Astrocyte of the spinal cord (primary cell): ENCODE measurements at regions not wholly inside any gene's neighbourhood (a gene's known extent, or its start where the extent isn't known, plus 50 kb on each side); places are given as distances from the start of the nearest gene placed in this dataset.

Experiments used
- DNase-seq: peaks from one replicate; pipeline ENCODE4 v3.0.0; 2011; ENCODE audit warnings: low read depth, low spot score
- H3K4me3 ChIP-seq: 2 replicates; pipeline ENCODE4 v1.5.1; 2011; ENCODE audit warnings: low read depth, mild to moderate bottlenecking, low read length, moderate library complexity
- in situ Hi-C: cut with HindIII; loops from 2 replicates; pipeline ENCODE4 v1.10.0; 2017; ENCODE audit warnings: low sequenced_read_pairs
- TF ChIP-seq, protein P1 (sequence below): IDR thresholded peaks from 2 replicates; pipeline ENCODE4 v1.5.1; 2012; ENCODE audit warnings: low read depth, mild to moderate bottlenecking, low read length, inconsistent platforms

DNA sequence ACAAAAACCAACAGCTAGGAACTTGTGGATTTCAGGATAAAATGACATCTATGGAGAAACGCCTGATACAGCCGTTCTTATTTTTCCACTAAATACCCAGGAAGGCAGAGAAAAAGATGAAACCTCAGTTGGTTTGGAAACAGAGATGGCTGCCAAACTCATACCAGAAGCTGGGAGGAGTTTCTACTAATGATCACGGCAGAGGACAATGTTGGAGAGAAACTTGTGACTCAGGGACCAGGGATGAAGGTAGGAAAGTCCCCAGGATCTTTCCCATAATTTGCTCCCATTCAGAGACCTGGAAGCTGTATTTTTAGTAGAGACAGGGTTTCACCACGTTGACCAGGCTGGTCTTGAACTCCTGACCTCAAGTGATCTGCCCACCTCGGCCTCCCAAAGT is 187.1 kb upstream of the IER5L start:
- TF ChIP-seq, protein P1, sequence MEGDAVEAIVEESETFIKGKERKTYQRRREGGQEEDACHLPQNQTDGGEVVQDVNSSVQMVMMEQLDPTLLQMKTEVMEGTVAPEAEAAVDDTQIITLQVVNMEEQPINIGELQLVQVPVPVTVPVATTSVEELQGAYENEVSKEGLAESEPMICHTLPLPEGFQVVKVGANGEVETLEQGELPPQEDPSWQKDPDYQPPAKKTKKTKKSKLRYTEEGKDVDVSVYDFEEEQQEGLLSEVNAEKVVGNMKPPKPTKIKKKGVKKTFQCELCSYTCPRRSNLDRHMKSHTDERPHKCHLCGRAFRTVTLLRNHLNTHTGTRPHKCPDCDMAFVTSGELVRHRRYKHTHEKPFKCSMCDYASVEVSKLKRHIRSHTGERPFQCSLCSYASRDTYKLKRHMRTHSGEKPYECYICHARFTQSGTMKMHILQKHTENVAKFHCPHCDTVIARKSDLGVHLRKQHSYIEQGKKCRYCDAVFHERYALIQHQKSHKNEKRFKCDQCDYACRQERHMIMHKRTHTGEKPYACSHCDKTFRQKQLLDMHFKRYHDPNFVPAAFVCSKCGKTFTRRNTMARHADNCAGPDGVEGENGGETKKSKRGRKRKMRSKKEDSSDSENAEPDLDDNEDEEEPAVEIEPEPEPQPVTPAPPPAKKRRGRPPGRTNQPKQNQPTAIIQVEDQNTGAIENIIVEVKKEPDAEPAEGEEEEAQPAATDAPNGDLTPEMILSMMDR: no peak
- in situ Hi-C loops: no loop called here
- no peak overlapping the region for H3K4me3 ChIP-seq
- DNase-seq: no peak

DNA sequence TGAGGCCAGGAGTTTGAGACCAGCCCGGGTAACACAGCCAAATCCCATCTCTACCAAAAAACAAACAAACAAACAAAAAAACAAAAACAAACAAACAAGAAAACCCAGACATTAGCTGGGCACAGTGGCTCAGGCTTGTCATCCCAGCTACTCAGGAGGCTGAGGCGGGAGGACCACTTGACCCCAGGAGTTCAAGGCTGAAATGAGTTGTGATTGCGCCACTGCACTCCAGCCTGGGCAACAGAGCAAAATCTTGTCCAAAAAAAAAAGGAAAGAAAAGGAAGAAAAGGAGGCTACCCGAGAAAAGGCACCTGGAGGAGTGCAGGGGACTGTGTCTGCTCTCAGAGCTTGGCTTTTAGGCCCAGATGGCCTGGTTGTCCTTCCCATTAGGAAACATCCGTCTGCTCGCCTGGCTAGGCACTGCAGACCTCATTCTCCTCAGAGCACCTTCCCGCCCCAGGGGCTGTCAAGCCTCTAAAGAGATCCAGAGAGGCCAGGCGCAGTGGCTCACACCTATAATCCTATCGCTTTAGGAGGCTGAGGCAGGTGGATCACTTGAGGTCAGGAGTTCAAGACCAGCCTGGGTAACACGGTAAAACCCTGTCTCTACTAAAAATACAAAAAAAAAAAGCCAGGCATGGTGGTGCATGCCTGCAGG is 185.3 kb upstream of the IER5L start:
- H3K4me3 ChIP-seq: no peak overlapping the region
- TF ChIP-seq, protein P1: no peak
- DNase-seq: no peak
- in situ Hi-C loops: no loop called here

DNA sequence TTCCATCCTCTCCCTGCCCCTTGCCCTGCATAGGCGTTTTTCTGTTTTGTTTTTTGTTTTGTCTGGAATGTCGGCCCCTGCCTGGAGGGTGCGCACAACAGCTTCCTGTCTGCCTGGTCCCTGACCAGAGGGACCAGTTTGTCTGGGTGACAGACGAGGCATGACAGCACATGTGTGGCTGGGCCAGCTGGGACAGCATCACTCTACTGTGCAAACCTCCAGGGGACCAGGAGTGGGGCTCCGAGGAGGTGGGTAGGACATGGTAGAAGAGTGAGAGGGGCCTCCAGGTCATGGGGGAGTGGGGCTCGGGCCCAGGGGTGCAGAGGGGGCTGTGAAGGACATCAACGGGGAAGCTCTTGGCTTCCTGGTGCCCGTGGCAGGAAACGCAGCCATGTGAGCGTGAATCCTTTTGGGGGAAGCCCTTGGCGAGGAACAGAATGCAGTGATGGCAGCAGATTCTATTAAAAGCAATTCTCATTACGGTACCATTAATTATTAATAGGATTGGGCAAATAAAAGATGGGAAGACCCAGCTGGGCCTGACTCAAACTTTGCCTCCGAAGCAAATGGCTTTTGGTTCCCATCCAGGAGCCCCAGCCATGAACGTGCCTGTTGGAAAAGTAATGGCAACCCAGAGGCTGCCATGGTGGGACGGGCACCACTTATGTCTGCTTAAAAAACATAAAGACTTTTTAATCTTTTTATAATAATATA is 184.4 kb upstream of the IER5L start:
- in situ Hi-C loops: no loop called here
- no peak overlapping the region for H3K4me3 ChIP-seq
- TF ChIP-seq, protein P1: no peak
- DNase-seq: no peak

DNA sequence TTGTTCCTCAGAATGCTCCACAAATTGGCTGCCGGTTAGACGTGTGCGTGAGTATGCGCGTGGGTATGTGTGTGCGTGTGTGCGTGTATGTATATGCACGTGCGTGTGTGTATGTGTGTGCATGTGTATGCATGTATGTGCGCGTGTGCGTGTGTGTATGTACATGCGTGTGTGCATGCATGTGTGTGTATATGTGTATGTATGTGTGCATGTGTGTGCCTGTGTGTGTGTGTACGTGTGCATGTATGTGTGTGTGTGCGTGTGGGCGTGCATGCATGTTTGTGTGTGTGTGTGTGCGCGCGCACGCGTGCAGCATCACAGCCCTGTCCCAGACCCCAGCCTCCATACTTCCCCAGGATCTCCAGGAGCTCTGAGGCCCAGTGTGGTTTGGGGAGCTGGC is 183.1 kb upstream of the IER5L start:
- in situ Hi-C loops: no loop called here
- H3K4me3 ChIP-seq: no peak overlapping the region
- TF ChIP-seq, protein P1: no peak
- DNase-seq: no peak

DNA sequence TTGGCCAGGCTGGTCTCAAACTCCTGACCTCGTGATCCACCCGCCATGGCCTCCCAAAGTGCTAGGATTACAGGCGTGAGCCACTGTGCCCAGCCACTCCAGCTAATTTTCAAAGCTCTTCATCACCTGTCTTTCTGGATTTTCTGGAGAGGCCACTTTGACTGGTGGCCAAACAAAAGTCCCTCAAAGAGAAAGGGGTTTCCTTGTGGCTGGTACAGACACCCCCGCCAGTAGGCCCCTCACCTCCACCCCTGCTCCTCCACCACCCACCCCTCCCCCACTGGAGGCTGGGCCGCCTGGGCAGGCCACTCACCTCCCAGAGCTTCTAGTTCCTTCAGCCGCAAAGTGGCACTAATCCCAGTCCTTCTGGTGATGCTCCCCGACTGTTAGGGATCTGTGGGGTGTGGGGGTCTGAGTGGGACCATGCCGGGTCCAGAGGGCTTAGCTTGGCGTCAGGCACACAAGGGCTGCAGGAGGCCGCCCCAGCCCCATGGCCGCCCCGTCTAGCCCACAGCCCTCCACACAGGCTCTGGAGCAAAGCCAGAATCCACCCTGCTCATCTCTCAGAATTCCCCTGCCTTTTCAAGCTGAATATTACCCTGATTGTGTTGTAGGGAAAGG is 182.0 kb upstream of the IER5L start:
- in situ Hi-C loops: no loop called here
- DNase-seq: no peak
- no peak overlapping the region for H3K4me3 ChIP-seq
- TF ChIP-seq, protein P1: no peak

DNA sequence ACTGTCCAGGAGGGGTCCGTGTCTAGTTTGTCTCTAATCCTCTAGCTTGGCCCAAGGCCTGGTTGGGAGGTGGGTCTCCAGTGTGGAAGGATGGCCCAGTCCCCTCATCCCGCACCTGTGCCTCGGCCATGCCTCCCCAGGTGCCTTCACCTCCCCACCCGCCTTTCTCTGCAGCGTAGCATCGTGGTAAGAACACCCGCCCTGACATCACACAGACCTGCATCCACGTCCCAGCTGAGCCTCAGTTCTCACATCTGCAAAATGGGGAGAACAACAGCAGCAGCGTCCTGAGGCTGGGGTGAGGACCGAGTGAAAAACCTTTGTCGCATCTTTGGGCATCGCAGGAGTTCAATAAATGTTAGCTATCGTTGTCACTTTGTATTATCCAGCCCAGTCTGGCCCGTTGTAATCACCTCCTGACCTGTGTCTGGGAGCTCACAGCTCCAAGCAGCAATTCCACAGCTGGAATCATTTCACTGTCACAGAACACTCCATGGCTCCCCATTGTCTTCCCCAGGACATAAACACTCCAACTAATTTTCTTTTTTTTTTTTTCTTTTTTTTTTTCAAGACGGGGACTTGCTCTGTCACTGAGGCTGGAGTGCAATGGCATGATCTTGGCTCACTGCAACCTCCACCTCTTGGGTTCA is 181.2 kb upstream of the IER5L start:
- H3K4me3 ChIP-seq: no peak overlapping the region
- no peak for DNase-seq
- in situ Hi-C loops: no loop called here
- TF ChIP-seq, protein P1: no peak
